ENCODE measurements at regions not wholly inside any gene's neighbourhood (a gene's known extent, or its start where the extent isn't known, plus 50 kb on each side); places are given as distances from the start of the nearest gene placed in this dataset.

- TF ChIP-seq CTCF (IDR thresholded peaks at IDR 0.05) (no peak), POLR2A (IDR thresholded peaks at IDR 0.05) (no peak)
Measured at GRCh38 chr2:138446043-138446442, 55.5 kb upstream of the SPOPL start.

Data from breast epithelium (tissue), 3 donors.